Suppressor macrophage (primary cell): ENCODE measurements at regions not wholly inside any gene's neighbourhood (a gene's known extent, or its start where the extent isn't known, plus 50 kb on each side); places are given as distances from the start of the nearest gene placed in this dataset.

ENCODE experiments used
- DNase-seq, 4 experiments: peaks; one replicate each; pipeline ENCODE4 v3.0.0-alpha.2; 2020 to 2022

GRCh38 chr3:31355807-31356206, 176.9 kb upstream of the STT3B start:
- DNase-seq: no peak

GRCh38 chr3:31356941-31357340, 175.8 kb upstream of the STT3B start:
- peak in 3 of 4 experiments; percentile 7 to 11 (median 10) for DNase-seq

GRCh38 chr3:31357451-31357850, 175.3 kb upstream of the STT3B start:
- no peak for DNase-seq

GRCh38 chr3:31358473-31359070, 174.2 kb upstream of the STT3B start:
- DNase-seq: no peak

- peak in 2 of 4 experiments; percentile 14 to 17 for DNase-seq
These were observed 171.1 kb upstream of the STT3B start for GRCh38 chr3:31361371-31362273.

GRCh38 chr3:31364188-31364587, 168.5 kb upstream of the STT3B start:
- DNase-seq: no peak

GRCh38 chr3:31364711-31365110, 168.0 kb upstream of the STT3B start:
- DNase-seq: no peak

- DNase-seq: no peak
These were observed 165.2 kb upstream of the STT3B start for GRCh38 chr3:31367518-31367917.

GRCh38 chr3:31369637-31370379, 162.9 kb upstream of the STT3B start:
- no peak for DNase-seq

GRCh38 chr3:31370380-31370666, 162.4 kb upstream of the STT3B start:
- DNase-seq: no peak

GRCh38 chr3:31370681-31371080, 162.0 kb upstream of the STT3B start:
- no peak for DNase-seq

- DNase-seq: no peak
These were observed 161.1 kb upstream of the STT3B start for GRCh38 chr3:31371484-31372177.

- DNase-seq: no peak
These were observed 159.0 kb upstream of the STT3B start for GRCh38 chr3:31373681-31374080.

GRCh38 chr3:31377045-31377642, 155.6 kb upstream of the STT3B start:
- DNase-seq: no peak

GRCh38 chr3:31378231-31378630, 154.5 kb upstream of the STT3B start:
- no peak for DNase-seq

GRCh38 chr3:31379598-31379997, 153.1 kb upstream of the STT3B start:
- DNase-seq: no peak

- DNase-seq: no peak
These were observed 149.9 kb upstream of the STT3B start for GRCh38 chr3:31382856-31383255.

GRCh38 chr3:31384117-31384516, 148.6 kb upstream of the STT3B start:
- DNase-seq: no peak

GRCh38 chr3:31389939-31390338, 142.8 kb upstream of the STT3B start:
- no peak for DNase-seq

- no peak for DNase-seq
These were observed 142.3 kb upstream of the STT3B start for GRCh38 chr3:31390466-31390865.

GRCh38 chr3:31391150-31391549, 141.6 kb upstream of the STT3B start:
- DNase-seq: no peak

GRCh38 chr3:31392568-31392967, 140.2 kb upstream of the STT3B start:
- DNase-seq: no peak

- no peak for DNase-seq
These were observed 133.5 kb upstream of the STT3B start for GRCh38 chr3:31399271-31399670.
